Activated CD4-positive, alpha-beta T cell treated with anti-CD3 and anti-CD28 coated beads for 4 hours (primary cell): ENCODE measurements at regions not wholly inside any gene's neighbourhood (a gene's known extent, or its start where the extent isn't known, plus 50 kb on each side); places are given as distances from the start of the nearest gene placed in this dataset.
"Not testable (repeated sequence)": the region's sequence is repeated elsewhere in the genome, so short reads cannot be mapped to it uniquely, and the experiment has no call there.

ENCODE experiments used
- DNase-seq, 2 donors: peaks; one replicate each; pipeline ENCODE4 v3.0.0-alpha.2; 2020

- no peak for DNase-seq
Measured at GRCh38 chr2:58501371-58502160, 260.4 kb upstream of the FANCL start.

DNA sequence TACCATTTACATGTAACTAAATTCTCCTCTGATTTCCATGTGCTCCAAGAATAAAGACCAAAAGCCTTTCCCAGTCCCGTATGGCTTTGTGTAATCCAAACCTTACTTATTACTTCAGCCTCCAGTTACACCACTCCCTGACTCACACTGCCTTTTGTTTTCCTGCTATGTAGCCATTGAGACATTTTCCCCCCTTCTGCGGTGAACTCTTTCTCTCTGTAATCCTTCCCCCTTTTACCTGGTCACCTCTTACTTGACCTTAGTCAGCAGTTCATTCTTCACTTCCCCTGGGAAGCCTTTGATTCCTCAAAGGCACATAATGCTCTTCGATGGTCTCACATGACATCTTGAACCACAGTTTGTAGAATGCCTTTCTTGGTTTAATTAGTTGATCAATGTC lies 256.0 kb upstream of the FANCL start:
- no peak for DNase-seq

- no peak for DNase-seq
Measured at GRCh38 chr2:58495806-58496205, 254.7 kb upstream of the FANCL start.

DNA sequence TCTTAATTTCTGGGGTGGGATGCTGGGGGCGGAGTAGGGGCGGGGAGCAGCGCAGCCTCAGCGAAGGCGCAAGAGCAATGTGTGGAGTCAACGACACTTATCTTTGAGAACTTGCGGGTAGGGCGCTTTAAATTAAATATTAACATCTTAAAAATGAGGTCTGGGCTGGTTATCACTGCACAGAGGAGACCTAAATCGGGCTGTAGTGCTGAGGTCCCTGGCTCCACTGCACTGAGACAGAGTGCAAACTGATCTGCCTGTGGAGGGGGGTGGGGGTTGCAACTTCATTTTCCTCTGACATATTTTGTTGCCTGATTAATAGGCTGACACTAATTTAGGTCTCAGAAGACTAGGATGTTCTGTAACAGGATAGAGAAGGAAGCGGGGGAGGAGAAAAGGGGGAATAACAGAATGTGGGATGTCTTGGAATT lies 253.0 kb upstream of the FANCL start:
- DNase-seq, result no peak

GRCh38 chr2:58484629-58485028 lies 243.5 kb upstream of the FANCL start:
- DNase-seq, result no peak

GRCh38 chr2:58484221-58484620 lies 243.1 kb upstream of the FANCL start:
- DNase-seq, result no peak

DNA sequence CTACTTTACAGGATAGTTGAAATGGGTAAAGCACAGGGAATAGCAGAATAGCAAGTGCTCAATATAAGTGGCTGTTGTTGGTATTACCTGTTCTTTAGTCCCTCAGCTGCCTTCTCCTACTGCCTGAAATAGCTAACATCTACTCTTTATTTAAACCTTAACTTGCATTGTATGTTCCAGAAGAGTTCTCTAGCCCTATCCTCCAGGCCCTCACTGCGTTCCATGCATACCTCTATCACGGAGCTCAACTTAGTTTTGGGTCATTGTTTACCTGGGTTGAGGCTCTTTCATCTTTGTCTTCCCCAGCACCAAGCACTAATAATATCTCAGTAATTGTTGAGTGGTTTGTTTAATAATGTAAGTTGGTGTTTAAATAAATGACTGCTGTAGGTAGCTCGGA lies 242.2 kb upstream of the FANCL start:
- no peak for DNase-seq

DNA sequence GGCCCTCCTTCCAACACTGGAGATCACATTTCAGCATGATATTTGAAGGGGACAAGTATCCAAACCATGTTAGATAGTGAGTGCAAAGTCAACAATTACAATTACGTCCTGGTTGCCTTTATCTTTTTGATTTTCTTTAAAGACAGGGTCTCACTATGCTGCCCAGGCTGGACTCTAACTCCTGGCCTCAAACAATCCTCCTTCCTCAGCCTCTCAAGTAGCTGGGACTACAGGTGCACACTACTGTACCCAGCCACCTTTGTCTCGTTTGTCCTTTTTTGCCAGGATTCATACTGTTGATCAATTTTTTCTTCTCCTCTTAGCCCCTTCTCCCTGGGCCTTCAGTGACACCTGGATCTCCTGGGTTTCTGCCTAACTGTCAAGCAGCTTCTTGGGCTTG lies 240.5 kb upstream of the FANCL start:
- DNase-seq, result no peak

DNA sequence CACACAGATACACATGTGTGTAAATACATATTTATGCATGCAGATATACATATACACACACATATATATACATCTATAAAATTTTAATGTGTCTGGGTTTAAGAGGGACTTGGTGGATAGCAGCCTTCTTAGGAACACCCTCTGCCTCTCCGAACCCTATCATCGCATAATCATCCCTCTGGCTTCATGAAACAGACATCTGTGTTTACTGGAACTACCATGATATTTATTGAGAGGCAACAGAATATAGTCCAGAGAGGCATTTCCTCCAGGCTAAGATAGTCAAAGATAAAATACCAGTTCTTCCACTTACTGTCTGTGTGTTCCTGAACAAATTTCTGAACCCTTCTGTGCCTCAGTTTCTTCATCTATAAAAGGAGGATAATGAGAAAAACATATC lies 239.0 kb upstream of the FANCL start:
- no peak for DNase-seq

DNA sequence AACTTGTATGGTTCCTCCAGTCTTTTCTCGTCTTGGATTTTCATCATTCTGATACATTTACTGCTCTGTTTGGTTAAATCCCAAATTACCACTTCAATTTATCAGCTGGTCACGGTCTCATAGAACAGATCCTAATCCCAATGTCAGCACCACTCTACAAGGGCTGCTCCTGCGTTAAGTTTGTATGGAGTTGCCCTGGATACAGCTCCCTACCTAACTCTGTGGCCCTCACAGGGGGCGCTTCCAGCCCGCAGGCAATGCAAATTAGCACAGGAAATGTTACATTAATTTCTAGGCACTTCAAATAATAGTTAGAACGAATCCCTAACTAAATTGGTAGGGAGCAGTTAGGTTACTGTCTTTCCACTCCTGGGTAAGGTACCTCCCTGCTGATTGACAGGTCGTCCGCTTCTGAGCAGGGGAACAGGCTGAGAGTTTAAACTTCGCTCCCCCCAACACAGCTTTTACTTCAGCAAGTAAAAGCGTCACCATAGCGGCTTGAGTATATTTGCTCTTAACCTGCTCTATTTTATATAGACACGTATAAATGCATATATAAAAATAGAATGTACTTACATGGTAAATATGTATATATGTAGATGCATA lies 238.5 kb upstream of the FANCL start:
- DNase-seq, result no peak

- no peak for DNase-seq
Measured at GRCh38 chr2:58476556-58476955, 235.4 kb upstream of the FANCL start.

DNA sequence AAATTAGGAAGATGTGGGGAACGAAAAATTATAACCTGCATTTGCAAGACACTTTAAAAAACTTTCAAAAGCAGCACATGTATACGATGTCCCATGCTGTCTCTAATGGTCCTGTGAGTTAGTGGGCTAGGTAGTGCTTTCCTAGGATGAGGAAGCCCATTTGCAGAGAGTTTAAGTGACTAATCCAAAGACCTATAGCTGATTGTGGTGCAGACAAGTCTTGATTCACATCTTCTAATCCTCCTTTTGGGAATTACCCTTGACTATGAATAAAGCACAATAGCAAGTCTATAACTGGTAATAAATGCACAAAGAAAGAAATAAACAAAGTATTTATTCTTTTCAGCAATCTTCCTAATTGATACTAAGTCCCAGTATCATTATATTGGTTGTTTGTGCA lies 234.6 kb upstream of the FANCL start:
- no peak for DNase-seq

GRCh38 chr2:58473165-58473564 lies 232.0 kb upstream of the FANCL start:
- no peak for DNase-seq

GRCh38 chr2:58466804-58467203 lies 225.7 kb upstream of the FANCL start:
- no peak for DNase-seq

DNA sequence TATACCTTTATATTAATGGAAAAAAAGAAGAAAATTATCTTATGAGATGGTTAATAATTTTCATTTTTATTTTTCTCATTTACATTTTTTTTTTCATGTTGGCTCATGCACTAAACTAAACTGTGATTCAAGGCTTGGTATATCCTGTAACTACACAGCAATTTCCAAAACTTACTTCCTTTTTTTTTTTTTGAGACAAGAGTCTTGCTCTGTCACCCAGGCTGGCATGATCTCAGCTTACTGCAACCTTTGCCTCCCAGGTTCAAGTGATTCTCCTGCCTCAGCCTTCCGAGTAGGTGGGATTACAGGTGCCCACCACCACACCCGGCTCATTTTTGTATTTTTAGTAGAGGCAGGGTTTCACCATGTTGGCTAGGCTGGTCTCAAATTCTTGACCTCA lies 224.9 kb upstream of the FANCL start:
- not testable (repeated sequence) for DNase-seq

GRCh38 chr2:58460670-58461069 lies 219.5 kb upstream of the FANCL start:
- DNase-seq, result no peak

- DNase-seq, result no peak
Measured at GRCh38 chr2:58449286-58450010, 208.3 kb upstream of the FANCL start.

DNA sequence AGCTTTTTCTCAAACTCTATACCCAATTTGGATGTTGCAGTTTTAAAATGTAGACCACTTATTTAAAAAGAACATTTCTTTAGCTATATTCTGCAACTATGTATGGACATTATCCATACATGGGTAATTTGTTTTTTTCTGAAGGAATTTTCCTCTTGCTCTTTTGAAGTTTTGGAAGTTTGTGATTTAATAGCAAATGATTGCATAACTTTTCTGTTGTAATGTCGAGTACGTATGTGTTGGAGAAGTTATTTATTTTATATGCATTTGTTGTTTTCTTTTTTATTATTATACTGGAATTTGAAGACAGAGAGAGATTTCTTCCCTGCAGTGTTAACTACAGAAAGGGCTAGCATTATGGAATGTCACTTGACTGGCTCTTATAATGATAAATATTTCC lies 207.7 kb upstream of the FANCL start:
- DNase-seq, result no peak

DNA sequence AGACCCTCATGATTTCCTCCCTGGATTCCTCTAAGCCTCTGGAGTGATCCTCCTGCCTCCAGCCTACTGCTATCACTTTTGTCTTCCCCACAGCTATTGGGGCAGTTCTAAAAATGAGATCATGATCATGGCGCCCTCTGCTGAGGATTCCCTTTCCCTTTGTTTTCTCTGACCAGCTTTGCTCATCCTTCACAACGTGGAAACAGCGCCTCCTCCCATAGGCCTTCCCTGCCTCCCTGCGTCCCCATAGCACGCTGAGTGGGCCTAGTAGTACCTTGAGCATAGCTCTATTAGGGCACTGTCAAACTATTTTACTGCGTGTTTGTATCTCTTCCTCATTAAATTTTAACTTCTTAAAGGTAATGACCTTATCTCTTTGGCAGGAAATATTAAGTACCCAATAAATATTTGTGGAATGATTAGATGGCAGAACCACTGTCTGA lies 207.0 kb upstream of the FANCL start:
- DNase-seq, result no peak

DNA sequence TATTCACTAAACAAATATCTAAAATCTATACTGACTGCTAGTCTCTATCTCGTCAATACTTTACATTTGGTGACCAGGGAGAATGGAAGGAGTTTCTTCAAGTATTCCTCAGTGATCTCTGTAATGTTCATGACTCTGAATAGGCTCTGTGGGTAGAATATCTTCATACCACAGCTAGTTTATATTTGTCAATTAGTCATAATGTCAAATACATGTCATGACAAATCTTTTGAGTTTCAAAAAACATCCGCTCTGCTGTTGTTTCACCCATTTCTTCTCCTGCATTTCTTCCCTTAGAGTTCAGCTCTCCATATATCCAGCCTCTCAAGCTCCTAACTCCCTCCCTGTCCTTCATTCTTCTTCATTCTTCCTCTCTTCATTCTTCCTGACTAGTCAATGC lies 206.5 kb upstream of the FANCL start:
- no peak for DNase-seq

GRCh38 chr2:58441643-58442042 lies 200.5 kb upstream of the FANCL start:
- no peak for DNase-seq

DNA sequence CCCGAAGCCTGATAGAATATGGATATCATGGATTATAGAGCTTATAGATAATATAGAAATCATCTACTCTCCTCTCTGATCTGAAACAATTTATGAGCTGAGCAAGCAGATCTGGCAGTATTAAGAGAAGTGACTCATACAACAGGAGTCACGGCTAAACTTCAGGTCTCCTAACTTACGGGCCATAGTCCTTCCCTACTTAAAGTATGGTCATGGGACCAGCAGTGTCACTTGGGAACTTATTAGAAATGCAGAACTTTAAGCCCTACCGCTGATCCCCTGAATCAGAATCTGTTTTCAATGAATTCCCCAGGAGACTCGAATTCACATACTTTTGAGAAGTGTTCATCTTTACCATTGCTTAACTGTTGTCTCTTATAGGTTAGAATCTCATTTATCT lies 195.7 kb upstream of the FANCL start:
- DNase-seq, result no peak

DNA sequence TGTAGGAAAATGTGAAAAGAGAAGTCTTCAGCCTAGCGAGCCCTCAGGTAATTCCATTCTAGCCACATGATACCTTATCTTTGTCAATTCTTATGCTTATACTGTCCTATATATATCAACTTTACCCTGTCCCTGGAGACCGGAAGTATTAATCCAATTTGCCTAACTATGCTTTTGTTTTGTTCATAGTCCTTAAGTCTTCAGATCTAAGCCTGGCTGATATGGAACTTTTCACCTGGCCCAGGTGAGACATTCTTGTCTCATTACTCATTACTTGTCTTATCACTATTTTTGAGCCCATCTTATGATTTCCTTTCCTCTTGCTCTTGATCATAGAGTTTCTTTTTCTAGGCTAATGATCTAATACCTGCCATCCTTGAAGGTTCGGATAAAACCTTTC lies 194.1 kb upstream of the FANCL start:
- DNase-seq, result no peak

DNA sequence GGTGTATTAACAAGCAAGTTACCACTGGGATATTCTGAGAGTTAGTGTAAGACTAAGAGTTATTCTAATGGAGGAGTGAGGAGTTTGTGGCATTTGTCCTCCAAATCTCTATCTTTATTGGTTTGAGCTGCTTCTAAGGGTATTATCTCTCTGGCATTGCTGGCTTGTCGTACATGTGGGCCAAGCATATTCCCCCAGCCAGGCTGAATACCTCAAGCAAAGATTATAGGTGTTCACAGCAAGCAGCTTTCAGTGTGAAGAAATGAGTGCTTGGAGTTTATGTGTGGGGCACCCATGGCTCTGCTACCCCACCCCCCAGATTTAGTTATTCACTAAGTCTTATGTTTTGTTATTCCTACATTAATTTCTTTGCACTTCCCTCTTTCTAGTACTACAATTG lies 193.6 kb upstream of the FANCL start:
- no peak for DNase-seq
